NB4 (cell line): ENCODE measurements at regions not wholly inside any gene's neighbourhood (a gene's known extent, or its start where the extent isn't known, plus 50 kb on each side); places are given as distances from the start of the nearest gene placed in this dataset.
A peak's percentile ranks its signal among the peaks of the same experiment; 100 is the strongest.

Experiments used
- DNase-seq: peaks from one replicate; pipeline ENCODE4 v3.0.0; 2010; ENCODE audit warnings: low read depth
- H3K4me3 ChIP-seq: one replicate; pipeline ENCODE4 v1.5.1; 2011; ENCODE audit warnings: mild to moderate bottlenecking, low read depth, low read length, moderate library complexity
- MYC ChIP-seq: IDR thresholded peaks from 2 replicates; pipeline ENCODE4 v1.6.1; 2011; ENCODE audit warnings: low read depth, low read length
- POLR2A ChIP-seq: IDR thresholded peaks from 2 replicates; pipeline ENCODE4 v1.6.1; 2011; ENCODE audit warnings: mild to moderate bottlenecking; ENCODE audit not compliant: insufficient read length; ENCODE audit errors: extremely low read depth
- TF ChIP-seq, protein P1 (sequence below): IDR thresholded peaks from 2 replicates; pipeline ENCODE4 v1.6.1; 2011; ENCODE audit warnings: low read depth, low read length
- TF ChIP-seq, protein P2 (sequence below): IDR thresholded peaks from one replicate; pipeline ENCODE4 v1.5.1; 2012; ENCODE audit warnings: low read depth, low read length

DNA sequence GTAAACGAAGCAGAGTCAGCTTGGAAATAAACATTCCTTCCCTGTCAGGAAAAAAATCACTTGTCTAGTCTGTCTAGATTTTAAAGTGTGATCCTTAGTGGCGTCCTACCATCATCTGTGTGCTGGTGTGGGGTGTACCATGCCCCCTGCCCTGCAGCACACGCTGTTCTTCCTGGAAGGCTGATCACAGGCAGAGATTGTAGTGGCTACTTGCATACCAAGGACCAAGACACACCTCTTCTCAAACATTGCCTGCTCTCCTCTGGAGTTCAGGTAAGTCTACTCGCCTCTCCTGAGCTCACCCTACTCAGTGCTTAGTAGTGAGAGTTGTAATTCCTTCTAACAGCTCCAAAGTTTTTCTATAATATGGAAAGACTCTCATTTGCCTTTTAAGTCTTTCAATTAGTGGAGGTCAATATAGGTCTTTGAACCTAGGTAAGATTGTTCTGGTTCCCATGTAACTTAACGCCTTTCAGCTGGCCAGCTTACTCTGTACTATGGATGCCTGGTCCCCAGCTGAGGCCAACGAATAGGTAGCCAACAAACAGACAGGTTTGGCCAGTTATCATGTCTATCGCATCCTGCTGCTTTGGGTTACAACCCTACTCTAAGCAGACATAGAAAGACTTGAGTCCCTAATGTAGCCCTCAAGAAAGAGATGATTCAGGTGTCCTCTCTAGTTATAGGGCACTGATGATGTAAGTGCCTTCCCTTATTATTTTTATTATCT lies 55.4 kb downstream of the XCL1 start:
- no peak overlapping the region for H3K4me3 ChIP-seq
- no peak for DNase-seq
- TF ChIP-seq POLR2A: no peak
- TF ChIP-seq, protein P1, sequence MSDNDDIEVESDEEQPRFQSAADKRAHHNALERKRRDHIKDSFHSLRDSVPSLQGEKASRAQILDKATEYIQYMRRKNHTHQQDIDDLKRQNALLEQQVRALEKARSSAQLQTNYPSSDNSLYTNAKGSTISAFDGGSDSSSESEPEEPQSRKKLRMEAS: no peak
- no peak for TF ChIP-seq MYC
- TF ChIP-seq, protein P2, sequence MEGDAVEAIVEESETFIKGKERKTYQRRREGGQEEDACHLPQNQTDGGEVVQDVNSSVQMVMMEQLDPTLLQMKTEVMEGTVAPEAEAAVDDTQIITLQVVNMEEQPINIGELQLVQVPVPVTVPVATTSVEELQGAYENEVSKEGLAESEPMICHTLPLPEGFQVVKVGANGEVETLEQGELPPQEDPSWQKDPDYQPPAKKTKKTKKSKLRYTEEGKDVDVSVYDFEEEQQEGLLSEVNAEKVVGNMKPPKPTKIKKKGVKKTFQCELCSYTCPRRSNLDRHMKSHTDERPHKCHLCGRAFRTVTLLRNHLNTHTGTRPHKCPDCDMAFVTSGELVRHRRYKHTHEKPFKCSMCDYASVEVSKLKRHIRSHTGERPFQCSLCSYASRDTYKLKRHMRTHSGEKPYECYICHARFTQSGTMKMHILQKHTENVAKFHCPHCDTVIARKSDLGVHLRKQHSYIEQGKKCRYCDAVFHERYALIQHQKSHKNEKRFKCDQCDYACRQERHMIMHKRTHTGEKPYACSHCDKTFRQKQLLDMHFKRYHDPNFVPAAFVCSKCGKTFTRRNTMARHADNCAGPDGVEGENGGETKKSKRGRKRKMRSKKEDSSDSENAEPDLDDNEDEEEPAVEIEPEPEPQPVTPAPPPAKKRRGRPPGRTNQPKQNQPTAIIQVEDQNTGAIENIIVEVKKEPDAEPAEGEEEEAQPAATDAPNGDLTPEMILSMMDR: no peak

DNA sequence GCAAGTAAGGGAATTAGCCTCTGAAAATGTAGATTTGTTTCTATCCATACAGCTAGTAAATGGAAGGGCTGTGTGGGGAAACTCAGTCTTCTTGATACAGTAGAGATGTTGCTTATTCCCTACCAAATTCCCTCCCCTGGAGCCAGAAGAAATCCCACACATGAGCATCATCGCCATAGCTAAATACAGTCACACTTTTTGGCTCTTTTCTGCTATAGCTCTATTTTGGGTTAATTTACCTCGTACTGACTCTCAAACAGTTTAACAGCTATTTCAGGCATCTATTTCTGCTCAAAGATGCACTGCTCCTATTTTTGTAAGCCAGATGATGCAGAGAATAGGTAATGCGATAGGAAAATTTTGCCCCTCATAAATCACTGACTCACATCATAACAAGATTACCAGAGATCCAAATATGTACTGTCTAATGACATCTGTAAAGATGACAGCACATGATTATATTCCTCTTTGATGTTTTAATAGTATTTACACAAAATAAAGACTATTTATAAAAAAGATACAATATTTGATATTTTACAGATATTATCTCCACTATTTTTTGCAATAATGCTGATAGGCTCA lies 58.6 kb downstream of the XCL1 start:
- no peak for DNase-seq
- TF ChIP-seq, protein P2: no peak
- no peak for TF ChIP-seq POLR2A
- no peak for TF ChIP-seq MYC
- TF ChIP-seq, protein P1: no peak
- no peak overlapping the region for H3K4me3 ChIP-seq

DNA sequence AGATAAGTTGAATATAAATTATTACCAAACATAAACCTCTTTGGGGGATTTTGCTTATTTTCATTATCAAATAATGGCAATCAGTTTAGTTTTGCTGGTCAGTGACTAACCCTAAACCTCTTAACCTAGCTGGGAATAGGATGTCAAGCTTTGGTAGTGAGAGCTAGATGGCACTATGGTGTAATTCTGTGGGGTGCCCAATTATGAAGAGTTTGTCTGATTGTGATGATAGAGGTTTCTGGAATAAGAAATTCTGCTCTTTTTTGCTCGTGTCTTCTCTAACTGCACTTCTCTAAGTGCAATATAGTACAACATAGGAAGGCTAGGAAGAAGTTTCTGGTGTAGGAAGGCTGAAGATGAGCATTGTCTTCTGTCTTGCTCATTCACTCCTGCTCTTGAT lies 59.8 kb downstream of the XCL1 start:
- DNase-seq: peak; percentile 4
- H3K4me3 ChIP-seq: no peak overlapping the region

DNA sequence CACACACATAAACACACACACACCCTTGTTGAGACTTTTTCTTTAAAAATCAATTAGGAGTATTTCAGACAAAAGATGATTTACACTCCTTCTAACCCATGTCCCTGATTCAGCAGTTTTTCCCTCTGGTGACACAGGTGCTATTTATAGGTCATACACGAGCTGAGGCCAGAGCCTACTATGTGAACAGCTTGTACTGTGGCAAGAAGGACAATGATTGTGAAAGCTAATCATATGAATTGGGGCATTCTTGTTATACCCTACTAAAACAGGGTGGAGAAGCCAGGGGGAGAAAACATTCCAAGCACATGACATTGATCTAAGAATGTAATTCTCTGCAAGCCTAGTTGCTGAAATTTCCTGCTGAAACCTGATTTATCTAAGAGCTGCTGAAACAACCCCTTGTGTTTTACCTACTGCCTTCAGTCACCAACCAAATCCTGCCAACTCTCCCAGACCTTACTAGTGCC lies 60.3 kb downstream of the XCL1 start:
- TF ChIP-seq, protein P2: no peak
- no peak for TF ChIP-seq MYC
- TF ChIP-seq, protein P1: no peak
- TF ChIP-seq POLR2A: no peak
- DNase-seq: no peak
- H3K4me3 ChIP-seq: no peak overlapping the region

More for the DNA sequence above, 59.8 kb downstream of the XCL1 start:
- TF ChIP-seq POLR2A (no peak), MYC (no peak)
- TF ChIP-seq, protein P2: no peak
- TF ChIP-seq, protein P1: no peak

DNA sequence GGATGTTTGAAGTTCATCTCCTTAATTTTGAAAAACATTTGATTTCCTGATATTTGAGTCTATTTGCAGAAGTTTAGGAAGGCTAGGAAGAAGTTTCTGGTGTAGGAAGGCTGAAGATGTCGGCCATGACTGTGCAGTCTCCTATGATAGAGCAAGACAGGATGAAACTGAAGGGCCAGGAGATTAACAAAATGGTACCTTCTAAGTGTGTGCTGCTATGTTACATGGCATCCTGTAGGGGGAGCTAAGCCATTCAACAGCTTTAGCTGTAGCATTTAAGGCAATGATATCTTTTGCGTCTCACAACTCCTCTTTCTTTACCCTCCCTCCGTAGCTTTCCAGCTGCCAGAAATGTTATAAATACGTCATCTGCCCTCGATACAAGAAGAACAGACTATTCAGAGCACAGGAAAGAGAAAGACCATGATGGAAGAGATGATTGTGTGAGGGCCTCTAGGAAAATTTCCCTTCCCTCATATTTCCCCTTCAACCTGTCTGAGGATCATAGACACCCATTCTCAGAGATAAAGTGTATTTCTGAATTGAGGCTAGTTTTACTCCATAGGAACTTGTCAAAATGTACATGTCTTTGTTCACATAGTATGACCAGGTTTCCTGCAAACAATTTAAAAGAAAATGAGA lies 61.1 kb downstream of the XCL1 start:
- DNase-seq: peak; percentile 61
- TF ChIP-seq POLR2A (no peak), MYC (no peak)
- TF ChIP-seq, protein P2: peak; percentile 81
- TF ChIP-seq, protein P1: no peak
- no peak overlapping the region for H3K4me3 ChIP-seq
